ENCODE measurements at regions not wholly inside any gene's neighbourhood (a gene's known extent, or its start where the extent isn't known, plus 50 kb on each side); places are given as distances from the start of the nearest gene placed in this dataset.

DNA sequence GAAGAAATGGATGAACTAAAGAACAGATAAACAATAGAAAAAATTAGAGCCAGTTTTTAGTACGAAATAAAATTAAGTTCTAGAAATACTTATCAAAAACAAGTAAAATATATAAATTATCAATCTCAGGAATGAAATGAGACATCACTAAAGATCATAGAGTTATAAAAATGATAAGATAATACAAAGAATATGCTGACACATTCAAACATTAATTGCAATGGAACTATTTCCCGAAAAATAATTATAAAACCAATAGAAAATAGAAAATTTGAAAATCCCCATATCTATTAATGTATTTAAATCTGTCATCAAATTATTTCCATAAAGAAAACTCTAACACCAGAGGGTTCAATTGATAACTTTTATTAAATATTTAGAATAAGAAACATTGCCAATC, 458.1 kb upstream of the MBL2 start:
- TF ChIP-seq, protein P1, sequence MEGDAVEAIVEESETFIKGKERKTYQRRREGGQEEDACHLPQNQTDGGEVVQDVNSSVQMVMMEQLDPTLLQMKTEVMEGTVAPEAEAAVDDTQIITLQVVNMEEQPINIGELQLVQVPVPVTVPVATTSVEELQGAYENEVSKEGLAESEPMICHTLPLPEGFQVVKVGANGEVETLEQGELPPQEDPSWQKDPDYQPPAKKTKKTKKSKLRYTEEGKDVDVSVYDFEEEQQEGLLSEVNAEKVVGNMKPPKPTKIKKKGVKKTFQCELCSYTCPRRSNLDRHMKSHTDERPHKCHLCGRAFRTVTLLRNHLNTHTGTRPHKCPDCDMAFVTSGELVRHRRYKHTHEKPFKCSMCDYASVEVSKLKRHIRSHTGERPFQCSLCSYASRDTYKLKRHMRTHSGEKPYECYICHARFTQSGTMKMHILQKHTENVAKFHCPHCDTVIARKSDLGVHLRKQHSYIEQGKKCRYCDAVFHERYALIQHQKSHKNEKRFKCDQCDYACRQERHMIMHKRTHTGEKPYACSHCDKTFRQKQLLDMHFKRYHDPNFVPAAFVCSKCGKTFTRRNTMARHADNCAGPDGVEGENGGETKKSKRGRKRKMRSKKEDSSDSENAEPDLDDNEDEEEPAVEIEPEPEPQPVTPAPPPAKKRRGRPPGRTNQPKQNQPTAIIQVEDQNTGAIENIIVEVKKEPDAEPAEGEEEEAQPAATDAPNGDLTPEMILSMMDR (IDR thresholded peaks at IDR 0.05): no peak
- no peak for TF ChIP-seq POLR2A (IDR thresholded peaks at IDR 0.05)
